ENCODE measurements at regions not wholly inside any gene's neighbourhood (a gene's known extent, or its start where the extent isn't known, plus 50 kb on each side); places are given as distances from the start of the nearest gene placed in this dataset.

- no peak for DNase-seq
Measured at GRCh38 chr20:51121901-51122412, 99.0 kb upstream of the KCNG1 start.

- DNase-seq: no peak
Measured at GRCh38 chr20:51121272-51121671, 98.4 kb upstream of the KCNG1 start.

GRCh38 chr20:51120868-51121267 lies 98.0 kb upstream of the KCNG1 start:
- no peak for DNase-seq

- no peak for DNase-seq
Measured at GRCh38 chr20:51120438-51120837, 97.5 kb upstream of the KCNG1 start.

GRCh38 chr20:51119914-51120313 lies 97.0 kb upstream of the KCNG1 start:
- DNase-seq: no peak

GRCh38 chr20:51118985-51119527 lies 96.1 kb upstream of the KCNG1 start:
- no peak for DNase-seq

GRCh38 chr20:51118216-51118615 lies 95.3 kb upstream of the KCNG1 start:
- DNase-seq: no peak

- DNase-seq: no peak
Measured at GRCh38 chr20:51116765-51117686, 94.1 kb upstream of the KCNG1 start.

GRCh38 chr20:51111290-51111689 lies 88.4 kb upstream of the KCNG1 start:
- DNase-seq: no peak

- no peak for DNase-seq
Measured at GRCh38 chr20:51108638-51109363, 85.9 kb upstream of the KCNG1 start.

GRCh38 chr20:51106011-51106410 lies 83.1 kb upstream of the KCNG1 start:
- no peak for DNase-seq

GRCh38 chr20:51104960-51105920 lies 82.3 kb upstream of the KCNG1 start:
- DNase-seq: no peak

- DNase-seq: no peak
Measured at GRCh38 chr20:51100617-51101016, 77.7 kb upstream of the KCNG1 start.

- DNase-seq: no peak
Measured at GRCh38 chr20:51098284-51098810, 75.4 kb upstream of the KCNG1 start.

GRCh38 chr20:51097351-51098120 lies 74.6 kb upstream of the KCNG1 start:
- no peak for DNase-seq

- DNase-seq: no peak
Measured at GRCh38 chr20:51096582-51097267, 73.8 kb upstream of the KCNG1 start.

GRCh38 chr20:51095633-51096521 lies 73.0 kb upstream of the KCNG1 start:
- DNase-seq: no peak

GRCh38 chr20:51094221-51094620 lies 71.3 kb upstream of the KCNG1 start:
- no peak for DNase-seq

GRCh38 chr20:51093240-51093763 lies 70.4 kb upstream of the KCNG1 start:
- no peak for DNase-seq
